Uterus (tissue), 3 donors: ENCODE measurements at regions not wholly inside any gene's neighbourhood (a gene's known extent, or its start where the extent isn't known, plus 50 kb on each side); places are given as distances from the start of the nearest gene placed in this dataset.
A peak's percentile ranks its signal among the peaks of the same experiment; 100 is the strongest.

Experiments used
- DNase-seq, 2 donors: peaks; one replicate each; pipeline ENCODE4 v3.0.0-alpha.2; 2019 to 2020
- H3K27ac ChIP-seq, 2 donors: fragments of 200-600 bp; sonication (generic); 1 replicate in 1 of 2; 2 replicates in 1 of 2; pipeline ENCODE4 v1.5.1; 2016 to 2018
- H3K27me3 ChIP-seq, 2 donors: fragments of 200-600 bp; sonication (generic); one replicate each; pipeline ENCODE4 v1.5.1; 2018 to 2019; ENCODE audit warnings: control low read depth in 1 of 2
- H3K36me3 ChIP-seq, 2 donors: fragments of 200-600 bp; sonication (generic); one replicate each; pipeline ENCODE4 v1.5.1; 2019; ENCODE audit warnings: control low read depth in 1 of 2
- H3K4me1 ChIP-seq, 2 donors: fragments of 200-600 bp; sonication (generic); one replicate each; pipeline ENCODE4 v1.5.1; 2018 to 2019; ENCODE audit warnings: control low read depth in 1 of 2
- H3K4me3 ChIP-seq, 2 donors: fragments of 200-600 bp; sonication (generic); 1 replicate in 1 of 2; 2 replicates in 1 of 2; pipeline ENCODE4 v1.5.1; 2018 to 2019; ENCODE audit warnings: mild to moderate bottlenecking in 1 of 2
- H3K9me3 ChIP-seq, 2 donors: fragments of 200-600 bp; sonication (generic); one replicate each; pipeline ENCODE4 v1.5.1; 2019; ENCODE audit warnings: control low read depth in 1 of 2
- POLR2A ChIP-seq, 2 donors: fragments of 450-650 bp; IDR thresholded peaks; one replicate each; pipeline ENCODE4 v1.6.1; 2016; ENCODE audit warnings: antibody characterized with exemption in 2 of 2, mild to moderate bottlenecking in 1 of 2, moderate library complexity in 1 of 2
- intact Hi-C: fragments of 100-400 bp; cut with DNase I; formaldehyde crosslinking; loops from one replicate; pipeline ENCODE4 v1.15.1; 2023; ENCODE audit warnings: low total_unique reads
- TF ChIP-seq, protein P1 (sequence below), 4 experiments: fragments of 200-600 bp in 2 of 4; fragments of 450-650 bp in 2 of 4; sonication (generic) in 2 of 4; IDR thresholded peaks; one replicate each; pipeline ENCODE4 v1.5.1; 2016 to 2019; ENCODE audit warnings: antibody characterized with exemption in 4 of 4, mild to moderate bottlenecking in 2 of 4, moderate library complexity in 1 of 4
- donor health status: DM: yes; HTN: yes; CAD: no.

DNA sequence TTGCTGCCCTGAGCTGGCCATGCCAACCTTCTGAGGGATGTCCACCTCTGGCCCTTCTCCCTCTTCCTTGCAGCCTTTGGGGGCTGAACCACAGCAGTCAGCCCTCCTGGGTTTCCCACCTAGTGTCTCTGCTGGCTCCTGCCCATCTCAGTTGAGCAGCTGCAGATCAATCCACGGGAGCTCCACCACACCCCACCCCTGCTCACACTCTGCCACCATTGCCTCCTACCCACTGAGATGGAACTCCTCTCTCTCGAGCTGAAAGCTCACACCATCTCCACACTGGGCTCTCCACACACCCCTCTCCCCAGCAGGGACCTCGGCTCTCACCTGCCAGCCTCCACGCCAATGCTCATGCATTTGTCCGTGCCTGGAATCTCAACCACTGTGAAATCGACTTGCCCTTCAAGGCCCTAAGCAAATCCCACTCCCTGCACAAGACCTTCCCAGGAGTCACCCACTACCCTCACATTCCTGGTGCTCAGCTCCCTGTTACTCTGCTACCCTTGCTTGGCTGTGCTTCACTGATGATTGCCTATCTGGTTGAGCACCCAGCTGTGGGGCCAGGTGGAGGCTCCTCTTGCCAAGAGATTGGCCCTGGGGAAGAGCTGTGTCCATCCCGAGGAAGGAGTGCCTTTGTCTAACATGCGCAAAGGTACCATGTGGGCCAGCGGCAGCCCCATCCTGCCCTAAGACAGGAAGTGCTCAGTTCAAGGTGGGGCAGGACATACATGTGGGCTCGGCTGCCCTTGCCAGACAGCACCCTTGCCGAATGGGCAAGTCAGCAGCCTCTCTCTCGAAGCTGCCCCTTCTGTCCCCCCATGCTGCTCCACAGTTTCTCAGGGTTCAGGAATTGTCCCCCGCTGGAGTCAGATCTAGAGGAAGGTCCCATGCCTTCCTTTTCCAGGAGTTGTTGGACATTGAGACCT, 208.7 kb downstream of the CYP26B1 start:
- no peaks in the 10 kb centered on the region for H3K36me3 ChIP-seq
- intact Hi-C loops = no loop called here
- DNase-seq = no peak
- H3K4me1 ChIP-seq = peaks cover 0 to 15% of the 10 kb centered on the region in 2 donors
- TF ChIP-seq POLR2A (IDR thresholded peaks at IDR 0.05) = no peak
- H3K4me3 ChIP-seq = no peak overlapping the region
- H3K27ac ChIP-seq = no peak overlapping the region
- H3K9me3 ChIP-seq = no peaks in the 10 kb centered on the region
- no peaks in the 10 kb centered on the region for H3K27me3 ChIP-seq

DNA sequence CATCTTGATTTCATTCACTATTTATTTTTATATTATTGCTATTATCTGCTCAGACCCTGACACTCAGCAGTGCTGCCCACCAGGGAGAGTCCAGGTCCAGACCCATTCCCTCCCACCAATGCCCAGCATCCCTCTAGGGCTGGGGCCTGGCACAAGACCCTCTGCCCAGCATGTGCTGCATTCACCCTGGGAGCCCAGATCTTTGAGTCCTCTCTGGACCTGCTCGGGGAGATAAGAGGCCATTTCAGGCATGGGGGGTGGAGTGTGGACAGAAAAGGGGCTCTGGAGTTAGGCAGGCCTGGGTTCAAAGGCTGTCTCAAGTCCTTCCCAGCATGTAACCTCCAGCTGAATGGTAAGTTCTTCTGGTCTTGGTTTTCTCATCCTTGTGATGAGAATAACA, 209.6 kb downstream of the CYP26B1 start:
- H3K27me3 ChIP-seq = no peaks in the 10 kb centered on the region
- intact Hi-C loops = no loop called here
- no peak for TF ChIP-seq POLR2A (IDR thresholded peaks at IDR 0.05)
- TF ChIP-seq, protein P1, sequence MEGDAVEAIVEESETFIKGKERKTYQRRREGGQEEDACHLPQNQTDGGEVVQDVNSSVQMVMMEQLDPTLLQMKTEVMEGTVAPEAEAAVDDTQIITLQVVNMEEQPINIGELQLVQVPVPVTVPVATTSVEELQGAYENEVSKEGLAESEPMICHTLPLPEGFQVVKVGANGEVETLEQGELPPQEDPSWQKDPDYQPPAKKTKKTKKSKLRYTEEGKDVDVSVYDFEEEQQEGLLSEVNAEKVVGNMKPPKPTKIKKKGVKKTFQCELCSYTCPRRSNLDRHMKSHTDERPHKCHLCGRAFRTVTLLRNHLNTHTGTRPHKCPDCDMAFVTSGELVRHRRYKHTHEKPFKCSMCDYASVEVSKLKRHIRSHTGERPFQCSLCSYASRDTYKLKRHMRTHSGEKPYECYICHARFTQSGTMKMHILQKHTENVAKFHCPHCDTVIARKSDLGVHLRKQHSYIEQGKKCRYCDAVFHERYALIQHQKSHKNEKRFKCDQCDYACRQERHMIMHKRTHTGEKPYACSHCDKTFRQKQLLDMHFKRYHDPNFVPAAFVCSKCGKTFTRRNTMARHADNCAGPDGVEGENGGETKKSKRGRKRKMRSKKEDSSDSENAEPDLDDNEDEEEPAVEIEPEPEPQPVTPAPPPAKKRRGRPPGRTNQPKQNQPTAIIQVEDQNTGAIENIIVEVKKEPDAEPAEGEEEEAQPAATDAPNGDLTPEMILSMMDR (IDR thresholded peaks at IDR 0.05) = no peak
- H3K9me3 ChIP-seq = no peaks in the 10 kb centered on the region
- no peak overlapping the region for H3K4me3 ChIP-seq
- peaks cover 0 to 15% of the 10 kb centered on the region in 2 donors for H3K4me1 ChIP-seq
- no peak for DNase-seq
- no peaks in the 10 kb centered on the region for H3K36me3 ChIP-seq
- no peak overlapping the region for H3K27ac ChIP-seq

DNA sequence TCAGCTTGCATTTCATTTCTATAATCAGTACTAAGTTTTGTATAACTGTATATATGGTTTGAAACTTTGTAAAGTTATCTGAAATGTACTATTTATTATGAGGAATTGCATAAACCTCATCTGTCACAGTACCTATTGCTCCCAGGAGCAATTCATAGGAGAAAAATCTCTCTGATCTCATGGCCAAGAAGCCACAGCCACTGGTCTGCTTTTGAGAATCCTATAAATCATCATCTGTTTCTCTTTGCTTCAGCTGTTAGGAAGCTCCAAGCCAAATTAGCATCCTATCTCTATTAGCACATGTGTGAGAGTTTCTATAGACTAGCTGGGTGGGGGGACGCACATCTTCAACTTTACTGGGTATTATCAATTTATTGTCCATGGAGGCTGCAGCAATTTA, 210.3 kb downstream of the CYP26B1 start:
- intact Hi-C loops = no loop called here
- no peak for DNase-seq
- H3K4me3 ChIP-seq = no peak overlapping the region
- TF ChIP-seq POLR2A (IDR thresholded peaks at IDR 0.05) = no peak
- TF ChIP-seq, protein P1 (IDR thresholded peaks at IDR 0.05) = no peak
- H3K27me3 ChIP-seq = no peaks in the 10 kb centered on the region
- no peak overlapping the region for H3K27ac ChIP-seq
- peaks cover 0 to 17% of the 10 kb centered on the region in 2 donors for H3K4me1 ChIP-seq
- H3K9me3 ChIP-seq = no peaks in the 10 kb centered on the region
- H3K36me3 ChIP-seq = no peaks in the 10 kb centered on the region

DNA sequence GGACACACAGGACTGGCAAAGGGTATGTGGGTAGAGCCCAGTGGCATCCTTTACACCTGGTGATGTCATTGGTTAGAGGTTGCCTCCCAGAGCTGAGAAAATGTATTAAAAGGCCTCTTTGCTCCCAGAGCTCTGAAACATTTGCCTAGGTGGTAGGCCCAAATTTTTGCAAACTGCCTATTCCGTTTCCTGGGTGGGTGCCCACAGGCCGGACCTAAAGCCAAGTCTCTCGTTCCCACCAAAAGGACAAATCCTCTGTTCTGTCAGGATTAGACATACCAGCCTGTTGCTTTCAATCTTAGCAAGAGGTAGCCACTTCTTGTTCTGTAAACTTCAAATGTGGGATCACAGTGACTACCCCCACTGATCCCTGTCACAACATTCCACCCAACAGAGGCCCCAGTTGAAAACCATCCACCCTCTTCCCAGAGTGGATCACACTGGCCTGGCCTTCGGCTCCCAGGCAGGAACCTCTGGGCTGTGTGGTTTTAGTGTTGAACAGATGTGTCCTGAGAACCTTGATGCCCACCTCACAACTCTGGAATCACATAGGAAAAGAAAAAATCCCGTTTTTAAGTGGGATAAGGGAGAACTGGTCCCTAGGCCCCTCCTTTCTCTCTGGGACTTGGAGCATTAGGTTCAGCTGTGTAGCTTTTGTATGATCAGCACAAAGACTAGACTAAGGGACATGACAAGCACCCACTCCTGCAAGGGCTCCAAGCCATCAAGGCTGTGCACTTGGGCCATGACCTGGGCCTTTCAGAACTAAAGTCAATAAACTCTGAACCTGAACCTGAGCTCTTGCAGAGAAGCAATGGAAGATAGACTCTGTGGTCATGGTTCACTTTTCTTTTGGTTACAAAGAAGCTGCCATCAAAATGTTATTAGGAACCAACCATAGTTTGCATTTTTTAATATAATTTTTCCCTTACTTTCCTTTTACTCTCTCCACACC, 211.3 kb downstream of the CYP26B1 start:
- TF ChIP-seq, protein P1 (IDR thresholded peaks at IDR 0.05) = no peak
- no peak for TF ChIP-seq POLR2A (IDR thresholded peaks at IDR 0.05)

DNA sequence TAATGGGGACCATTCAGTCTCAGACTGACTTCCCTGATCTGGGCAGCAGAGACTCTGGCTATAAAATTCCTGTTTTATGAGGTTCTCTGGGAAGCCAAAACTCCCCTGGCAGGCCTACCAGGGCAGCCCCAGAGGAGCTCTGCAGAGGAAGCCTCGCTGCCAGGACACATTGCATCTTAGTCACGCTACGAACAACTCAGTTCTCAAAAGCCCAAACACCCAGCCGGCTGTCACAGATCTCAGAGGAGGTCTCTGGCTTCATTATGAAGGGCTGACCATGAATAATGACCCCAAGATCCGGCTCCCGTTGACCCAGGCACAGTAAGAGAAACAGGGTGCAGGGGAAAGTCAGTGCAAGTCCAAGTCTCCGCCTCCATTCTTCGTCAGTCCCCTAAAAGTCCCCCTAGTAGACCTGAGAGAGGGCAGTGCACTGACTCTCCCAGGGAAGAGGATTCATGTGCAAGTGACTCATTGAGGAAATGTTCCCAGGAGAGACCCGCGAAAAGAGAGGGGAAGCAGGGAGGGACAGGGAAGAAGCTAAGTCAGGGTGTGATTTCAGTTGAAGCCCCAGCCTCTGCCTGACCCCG, 212.3 kb downstream of the CYP26B1 start:
- DNase-seq = peak; percentile 65 to 78
- intact Hi-C loops = no loop called here
- TF ChIP-seq, protein P1 (IDR thresholded peaks at IDR 0.05) = no peak
- no peak for TF ChIP-seq POLR2A (IDR thresholded peaks at IDR 0.05)

More for the DNA sequence above, 211.3 kb downstream of the CYP26B1 start:
- Histone ChIP-seq H3K4me3 (no peak overlapping the region), H3K9me3 (no peaks in the 10 kb centered on the region), H3K27me3 (no peaks in the 10 kb centered on the region), H3K36me3 (no peaks in the 10 kb centered on the region), H3K4me1 (peaks cover 0 to 21% of the 10 kb centered on the region in 2 donors), H3K27ac (no peak overlapping the region)
- DNase-seq = no peak
- intact Hi-C loops = no loop called here

More for the DNA sequence above, 212.3 kb downstream of the CYP26B1 start:
- Histone ChIP-seq H3K27me3 (no peaks in the 10 kb centered on the region), H3K4me3 (no peak overlapping the region), H3K4me1 (peaks cover 0 to 21% of the 10 kb centered on the region in 2 donors), H3K27ac (no peak overlapping the region), H3K36me3 (no peaks in the 10 kb centered on the region), H3K9me3 (no peaks in the 10 kb centered on the region)
